SK-N-SH treated with all-trans-retinoic acid at 6 μM for 48 hours (cell line): ENCODE measurements at regions not wholly inside any gene's neighbourhood (a gene's known extent, or its start where the extent isn't known, plus 50 kb on each side); places are given as distances from the start of the nearest gene placed in this dataset.
"Not testable (repeated sequence)": the region's sequence is repeated elsewhere in the genome, so short reads cannot be mapped to it uniquely, and the experiment has no call there.

Experiments used
- ATAC-seq: fragments of 200-7000 bp; cut with Tn5 transposase; 3 replicates; pipeline ENCODE4 v1.9.1; 2020; ENCODE audit warnings: mild to moderate bottlenecking, moderate library complexity
- ARNTL ChIP-seq: fragments of 450-650 bp; formaldehyde crosslinking; IDR thresholded peaks from 2 replicates; pipeline ENCODE4 v1.5.0; 2020; ENCODE audit warnings: low read depth, mild to moderate bottlenecking, moderate library complexity, borderline replicate concordance
- BACH2 ChIP-seq: fragments of 250-450 bp; sonication (Bioruptor Pico); IDR thresholded peaks from 2 replicates; pipeline ENCODE4 v1.9.0; 2021; ENCODE audit warnings: mild to moderate bottlenecking, borderline replicate concordance
- CREB5 ChIP-seq: fragments of 250-450 bp; sonication (Bioruptor Pico); IDR thresholded peaks from 2 replicates; pipeline ENCODE4 v1.5.1; 2020; ENCODE audit warnings: low read depth, mild to moderate bottlenecking, moderate library complexity
- CSDC2 ChIP-seq: fragments of 250-450 bp; sonication (Bioruptor Pico); IDR thresholded peaks from 2 replicates; pipeline ENCODE4 v1.5.0; 2020; ENCODE audit warnings: mild to moderate bottlenecking, moderate library complexity
- CSRNP3 ChIP-seq: fragments of 250-450 bp; sonication (Bioruptor Pico); IDR thresholded peaks from 2 replicates; pipeline ENCODE4 v1.5.1; 2021; ENCODE audit warnings: mild to moderate bottlenecking, moderate library complexity
- GLIS3 ChIP-seq: fragments of 250-450 bp; sonication (Bioruptor Pico); IDR thresholded peaks from 2 replicates; pipeline ENCODE4 v1.5.0; 2020; ENCODE audit warnings: mild to moderate bottlenecking, moderate library complexity
- ISL1 ChIP-seq: fragments of 250-450 bp; sonication (Bioruptor Pico); IDR thresholded peaks from 2 replicates; pipeline ENCODE4 v2.1.2; 2022; ENCODE audit warnings: mild to moderate bottlenecking, moderate library complexity
- OSR1 ChIP-seq: fragments of 250-450 bp; sonication (Bioruptor Pico); IDR thresholded peaks from 2 replicates; pipeline ENCODE4 v1.8.0; 2022; ENCODE audit warnings: moderate library complexity, mild to moderate bottlenecking, inconsistent platforms
- POU6F1 ChIP-seq: fragments of 250-450 bp; sonication (Bioruptor Pico); IDR thresholded peaks from 2 replicates; pipeline ENCODE4 v1.8.0; 2021; ENCODE audit warnings: low read depth, mild to moderate bottlenecking, moderate library complexity, borderline replicate concordance
- PPARA ChIP-seq: fragments of 250-450 bp; sonication (Bioruptor Pico); IDR thresholded peaks from 2 replicates; pipeline ENCODE4 v1.5.0; 2020; ENCODE audit warnings: mild to moderate bottlenecking, borderline replicate concordance
- RARB ChIP-seq: fragments of 250-450 bp; sonication (Bioruptor Pico); IDR thresholded peaks from 2 replicates; pipeline ENCODE4 v1.8.0; 2021; ENCODE audit warnings: mild to moderate bottlenecking, moderate library complexity
- SNAI2 ChIP-seq: fragments of 250-450 bp; sonication (Bioruptor Pico); IDR thresholded peaks from 2 replicates; pipeline ENCODE4 v1.5.0; 2020; ENCODE audit warnings: mild to moderate bottlenecking, moderate library complexity
- TCF4 ChIP-seq: fragments of 250-450 bp; sonication (Bioruptor Pico); IDR thresholded peaks from 2 replicates; pipeline ENCODE4 v1.8.0; 2021; ENCODE audit warnings: mild to moderate bottlenecking, moderate library complexity, borderline replicate concordance
- TOX ChIP-seq: fragments of 250-450 bp; sonication (Bioruptor Pico); IDR thresholded peaks from 2 replicates; pipeline ENCODE4 v1.8.0; 2021; ENCODE audit warnings: mild to moderate bottlenecking, moderate library complexity, borderline replicate concordance
- TSHZ2 ChIP-seq: fragments of 250-450 bp; sonication (Bioruptor Pico); IDR thresholded peaks from 2 replicates; pipeline ENCODE4 v1.5.0; 2020; ENCODE audit warnings: mild to moderate bottlenecking, moderate library complexity
- ZC3H10 ChIP-seq: fragments of 250-450 bp; sonication (Bioruptor Pico); IDR thresholded peaks from 2 replicates; pipeline ENCODE4 v1.5.1; 2021; ENCODE audit warnings: mild to moderate bottlenecking, moderate library complexity
- ZFP3 ChIP-seq: fragments of 250-450 bp; sonication (Bioruptor Pico); IDR thresholded peaks from 2 replicates; pipeline ENCODE4 v1.5.0; 2020; ENCODE audit warnings: mild to moderate bottlenecking, moderate library complexity
- ZFP30 ChIP-seq: fragments of 450-650 bp; formaldehyde crosslinking; IDR thresholded peaks from 2 replicates; pipeline ENCODE4 v1.5.0; 2022; ENCODE audit warnings: mild to moderate bottlenecking, moderate library complexity
- ZNF565 ChIP-seq: fragments of 450-650 bp; formaldehyde crosslinking; conservative IDR thresholded peaks from 2 replicates; pipeline ENCODE4 v1.5.0; 2020; ENCODE audit warnings: low read depth, mild to moderate bottlenecking, moderate library complexity
- ZNF70 ChIP-seq: fragments of 450-650 bp; formaldehyde crosslinking; IDR thresholded peaks from 2 replicates; pipeline ENCODE4 v1.5.0; 2020; ENCODE audit warnings: mild to moderate bottlenecking, moderate library complexity
- ZNF8 ChIP-seq: fragments of 450-650 bp; formaldehyde crosslinking; IDR thresholded peaks from 2 replicates; pipeline ENCODE4 v1.5.0; 2020; ENCODE audit warnings: mild to moderate bottlenecking, moderate library complexity
- TF ChIP-seq, protein P1 (sequence below): fragments of 250-450 bp; sonication (Bioruptor Pico); IDR thresholded peaks from 2 replicates; pipeline ENCODE4 v1.8.0; 2020; ENCODE audit warnings: mild to moderate bottlenecking, moderate library complexity, borderline replicate concordance

GRCh38 chr16:60641067-60641665 lies 1395.1 kb downstream of the CDH8 start:
- ATAC-seq = no peak

DNA sequence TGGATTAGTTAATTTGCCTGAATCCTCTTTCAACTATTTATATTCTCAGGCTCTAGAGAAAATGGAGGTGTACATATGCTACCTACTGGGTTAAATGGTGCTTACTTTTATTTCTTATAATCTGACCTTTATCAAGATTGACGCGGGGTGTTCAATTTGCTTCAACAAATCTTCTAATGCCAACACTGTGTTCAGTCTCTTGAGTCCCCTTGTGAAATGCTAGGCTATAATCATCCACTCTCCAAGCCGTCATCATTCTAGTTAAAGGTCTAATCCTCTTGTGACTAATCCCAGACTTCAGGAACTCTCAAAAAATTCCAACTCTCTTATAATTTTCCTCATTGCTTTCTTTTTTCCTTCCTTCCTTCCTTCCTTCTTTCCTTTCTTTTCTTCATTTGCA lies 1396.2 kb downstream of the CDH8 start:
- TF ChIP-seq TSHZ2 (CRISPR knock-in tag) = no peak
- no peak for TF ChIP-seq ARNTL (CRISPR knock-in tag)
- TF ChIP-seq RARB (CRISPR knock-in tag) = no peak
- TF ChIP-seq SNAI2 (CRISPR knock-in tag) = no peak
- no peak for TF ChIP-seq ZNF565
- TF ChIP-seq POU6F1 = no peak
- TF ChIP-seq CSRNP3 (CRISPR knock-in tag) = no peak
- no peak for TF ChIP-seq GLIS3 (CRISPR knock-in tag)
- TF ChIP-seq, protein P1, sequence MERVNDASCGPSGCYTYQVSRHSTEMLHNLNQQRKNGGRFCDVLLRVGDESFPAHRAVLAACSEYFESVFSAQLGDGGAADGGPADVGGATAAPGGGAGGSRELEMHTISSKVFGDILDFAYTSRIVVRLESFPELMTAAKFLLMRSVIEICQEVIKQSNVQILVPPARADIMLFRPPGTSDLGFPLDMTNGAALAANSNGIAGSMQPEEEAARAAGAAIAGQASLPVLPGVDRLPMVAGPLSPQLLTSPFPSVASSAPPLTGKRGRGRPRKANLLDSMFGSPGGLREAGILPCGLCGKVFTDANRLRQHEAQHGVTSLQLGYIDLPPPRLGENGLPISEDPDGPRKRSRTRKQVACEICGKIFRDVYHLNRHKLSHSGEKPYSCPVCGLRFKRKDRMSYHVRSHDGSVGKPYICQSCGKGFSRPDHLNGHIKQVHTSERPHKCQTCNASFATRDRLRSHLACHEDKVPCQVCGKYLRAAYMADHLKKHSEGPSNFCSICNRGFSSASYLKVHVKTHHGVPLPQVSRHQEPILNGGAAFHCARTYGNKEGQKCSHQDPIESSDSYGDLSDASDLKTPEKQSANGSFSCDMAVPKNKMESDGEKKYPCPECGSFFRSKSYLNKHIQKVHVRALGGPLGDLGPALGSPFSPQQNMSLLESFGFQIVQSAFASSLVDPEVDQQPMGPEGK (CRISPR knock-in tag) = no peak
- no peak for TF ChIP-seq OSR1 (CRISPR knock-in tag)
- no peak for TF ChIP-seq TOX
- TF ChIP-seq ZFP3 (CRISPR knock-in tag) = no peak
- TF ChIP-seq ZFP30 (CRISPR knock-in tag) = no peak
- TF ChIP-seq ZNF8 (CRISPR knock-in tag) = no peak
- TF ChIP-seq TCF4 (CRISPR knock-in tag) = no peak
- TF ChIP-seq BACH2 (CRISPR knock-in tag) = no peak
- no peak for TF ChIP-seq CSDC2 (CRISPR knock-in tag)

More at GRCh38 chr16:60641067-60641665, 1395.1 kb downstream of the CDH8 start:
- TF ChIP-seq RARB (CRISPR knock-in tag) (no peak), ISL1 (CRISPR knock-in tag) (no peak), ZNF70 (CRISPR knock-in tag) (no peak), ARNTL (CRISPR knock-in tag) (no peak), PPARA (CRISPR knock-in tag) (no peak), ZFP30 (CRISPR knock-in tag) (no peak), CREB5 (CRISPR knock-in tag) (no peak), ZC3H10 (no peak), ZNF565 (no peak), ZNF8 (CRISPR knock-in tag) (no peak), OSR1 (CRISPR knock-in tag) (no peak)

GRCh38 chr16:60636636-60637035 lies 1399.6 kb downstream of the CDH8 start:
- ATAC-seq = not testable (repeated sequence)

More for the DNA sequence above, 1396.2 kb downstream of the CDH8 start:
- no peak for ATAC-seq
